Upper lobe of left lung (tissue), 4 donors: ENCODE measurements at regions not wholly inside any gene's neighbourhood (a gene's known extent, or its start where the extent isn't known, plus 50 kb on each side); places are given as distances from the start of the nearest gene placed in this dataset.

Source experiments
- EP300 ChIP-seq, 4 donors: sonication (generic); formaldehyde crosslinking; IDR thresholded peaks; one replicate each; pipeline ENCODE4 v1.5.1; 2017; ENCODE audit warnings: antibody characterized with exemption in 4 of 4, control low read depth in 2 of 4
- POLR2A ChIP-seq, 4 donors: fragments of 450-650 bp; IDR thresholded peaks; one replicate each; pipeline ENCODE4 v1.5.1; 2016 to 2017; ENCODE audit warnings: antibody characterized with exemption in 4 of 4, mild to moderate bottlenecking in 2 of 4
- POLR2AphosphoS5 ChIP-seq, 2 donors: sonication (generic); formaldehyde crosslinking; IDR thresholded peaks; one replicate each; pipeline ENCODE4 v1.5.1; 2017; ENCODE audit warnings: antibody characterized with exemption in 2 of 2
- TF ChIP-seq, protein P1 (sequence below), 6 experiments: fragments of 450-650 bp in 4 of 6; fragments of 200-600 bp in 2 of 6; sonication (generic) in 2 of 6; IDR thresholded peaks; one replicate each; pipeline ENCODE4 v1.5.1; 2016 to 2019; ENCODE audit warnings: antibody characterized with exemption in 6 of 6

- TF ChIP-seq, protein P1, sequence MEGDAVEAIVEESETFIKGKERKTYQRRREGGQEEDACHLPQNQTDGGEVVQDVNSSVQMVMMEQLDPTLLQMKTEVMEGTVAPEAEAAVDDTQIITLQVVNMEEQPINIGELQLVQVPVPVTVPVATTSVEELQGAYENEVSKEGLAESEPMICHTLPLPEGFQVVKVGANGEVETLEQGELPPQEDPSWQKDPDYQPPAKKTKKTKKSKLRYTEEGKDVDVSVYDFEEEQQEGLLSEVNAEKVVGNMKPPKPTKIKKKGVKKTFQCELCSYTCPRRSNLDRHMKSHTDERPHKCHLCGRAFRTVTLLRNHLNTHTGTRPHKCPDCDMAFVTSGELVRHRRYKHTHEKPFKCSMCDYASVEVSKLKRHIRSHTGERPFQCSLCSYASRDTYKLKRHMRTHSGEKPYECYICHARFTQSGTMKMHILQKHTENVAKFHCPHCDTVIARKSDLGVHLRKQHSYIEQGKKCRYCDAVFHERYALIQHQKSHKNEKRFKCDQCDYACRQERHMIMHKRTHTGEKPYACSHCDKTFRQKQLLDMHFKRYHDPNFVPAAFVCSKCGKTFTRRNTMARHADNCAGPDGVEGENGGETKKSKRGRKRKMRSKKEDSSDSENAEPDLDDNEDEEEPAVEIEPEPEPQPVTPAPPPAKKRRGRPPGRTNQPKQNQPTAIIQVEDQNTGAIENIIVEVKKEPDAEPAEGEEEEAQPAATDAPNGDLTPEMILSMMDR (IDR thresholded peaks at IDR 0.05), result no peak
- TF ChIP-seq POLR2A (IDR thresholded peaks at IDR 0.05), result no peak
- TF ChIP-seq EP300 (IDR thresholded peaks at IDR 0.05), result no peak
- no peak for TF ChIP-seq POLR2AphosphoS5 (IDR thresholded peaks at IDR 0.05)
These were observed 1138.7 kb upstream of the PCDH7 start for GRCh38 chr4:29581457-29581856.
